NCI-H1436 (cell line): ENCODE measurements at regions not wholly inside any gene's neighbourhood (a gene's known extent, or its start where the extent isn't known, plus 50 kb on each side); places are given as distances from the start of the nearest gene placed in this dataset.

Experiments used
- DNase-seq: peaks from one replicate; lab custom pipeline; 2025; lab: John Stamatoyannopoulos, UW

- no peak for DNase-seq
Measured at GRCh38 chr18:28602391-28602790, 425.5 kb upstream of the CDH2 start.

GRCh38 chr18:28594034-28594433 is 417.1 kb upstream of the CDH2 start:
- DNase-seq, result no peak

- DNase-seq, result no peak
Measured at GRCh38 chr18:28588884-28589549, 412.1 kb upstream of the CDH2 start.

GRCh38 chr18:28584731-28585130 is 407.8 kb upstream of the CDH2 start:
- no peak for DNase-seq

GRCh38 chr18:28582724-28583123 is 405.8 kb upstream of the CDH2 start:
- no peak for DNase-seq

GRCh38 chr18:28581521-28582071 is 404.7 kb upstream of the CDH2 start:
- peak; percentile 22 for DNase-seq

- DNase-seq, result no peak
Measured at GRCh38 chr18:28576941-28577340, 400.0 kb upstream of the CDH2 start.

- no peak for DNase-seq
Measured at GRCh38 chr18:28575123-28575522, 398.2 kb upstream of the CDH2 start.

- DNase-seq, result no peak
Measured at GRCh38 chr18:28574175-28574574, 397.2 kb upstream of the CDH2 start.

- no peak for DNase-seq
Measured at GRCh38 chr18:28571929-28572328, 395.0 kb upstream of the CDH2 start.

- no peak for DNase-seq
Measured at GRCh38 chr18:28560331-28560730, 383.4 kb upstream of the CDH2 start.

GRCh38 chr18:28559511-28559910 is 382.6 kb upstream of the CDH2 start:
- no peak for DNase-seq

- DNase-seq, result no peak
Measured at GRCh38 chr18:28541934-28542333, 365.0 kb upstream of the CDH2 start.

GRCh38 chr18:28541276-28541930 is 364.5 kb upstream of the CDH2 start:
- no peak for DNase-seq

GRCh38 chr18:28529644-28530043 is 352.7 kb upstream of the CDH2 start:
- no peak for DNase-seq

GRCh38 chr18:28526196-28526595 is 349.3 kb upstream of the CDH2 start:
- no peak for DNase-seq

- no peak for DNase-seq
Measured at GRCh38 chr18:28523758-28524475, 347.0 kb upstream of the CDH2 start.

- no peak for DNase-seq
Measured at GRCh38 chr18:28522236-28522635, 345.3 kb upstream of the CDH2 start.

GRCh38 chr18:28519997-28520396 is 343.1 kb upstream of the CDH2 start:
- DNase-seq, result no peak

- DNase-seq, result no peak
Measured at GRCh38 chr18:28514699-28515098, 337.8 kb upstream of the CDH2 start.

- no peak for DNase-seq
Measured at GRCh38 chr18:28512357-28512756, 335.4 kb upstream of the CDH2 start.

- no peak for DNase-seq
Measured at GRCh38 chr18:28511413-28511821, 334.5 kb upstream of the CDH2 start.

- no peak for DNase-seq
Measured at GRCh38 chr18:28510210-28510609, 333.3 kb upstream of the CDH2 start.
